ENCODE measurements at regions not wholly inside any gene's neighbourhood (a gene's known extent, or its start where the extent isn't known, plus 50 kb on each side); places are given as distances from the start of the nearest gene placed in this dataset.

- intact Hi-C loops (cut with DNase I; ENCODE audit: low total_unique reads) = no loop called here
- TF ChIP-seq CTCF (IDR thresholded peaks at IDR 0.05) = no peak
- no peak for TF ChIP-seq POLR2A (IDR thresholded peaks at IDR 0.05)
- H3K27ac ChIP-seq = no peak overlapping the region
- H3K4me3 ChIP-seq = no peak overlapping the region
- H3K27me3 ChIP-seq = no peaks in the 10 kb centered on the region
- peaks cover 6% of the 10 kb centered on the region for H3K4me1 ChIP-seq
- WGBS, 2 donors = 93% methylated on average over 13 of the region's 13 CpGs
- H3K36me3 ChIP-seq (ENCODE audit: low read depth, missing control alignments) = no peaks in the 10 kb centered on the region
- H3K9me3 ChIP-seq = no peaks in the 10 kb centered on the region
- DNase-seq = no peak
These were observed 55.9 kb upstream of the RNU6ATAC start for GRCh38 chr9:134220311-134220710.

GRCh38 chr9:134221273-134222017, 57.1 kb upstream of the RNU6ATAC start:
- Histone ChIP-seq H3K4me1 (no peaks in the 10 kb centered on the region), H3K27ac (no peak overlapping the region), H3K36me3 (ENCODE audit: low read depth, missing control alignments) (no peaks in the 10 kb centered on the region), H3K4me3 (no peak overlapping the region), H3K27me3 (no peaks in the 10 kb centered on the region), H3K9me3 (no peaks in the 10 kb centered on the region)
- intact Hi-C loops (cut with DNase I; ENCODE audit: low total_unique reads) = no loop called here
- 90 to 91% methylated on average over 23 of the region's 23 CpGs for WGBS, 2 donors
- TF ChIP-seq CTCF (IDR thresholded peaks at IDR 0.05) (no peak), POLR2A (IDR thresholded peaks at IDR 0.05) (no peak)
- no peak for DNase-seq

GRCh38 chr9:134222018-134222573, 57.7 kb upstream of the RNU6ATAC start:
- Histone ChIP-seq H3K4me3 (no peak overlapping the region), H3K36me3 (ENCODE audit: low read depth, missing control alignments) (no peaks in the 10 kb centered on the region), H3K4me1 (no peaks in the 10 kb centered on the region), H3K9me3 (no peaks in the 10 kb centered on the region), H3K27ac (no peak overlapping the region), H3K27me3 (no peaks in the 10 kb centered on the region)
- DNase-seq = no peak
- no peak for TF ChIP-seq POLR2A (IDR thresholded peaks at IDR 0.05)
- no peak for TF ChIP-seq CTCF (IDR thresholded peaks at IDR 0.05)
- WGBS, 2 donors = 85 to 89% methylated on average over 11 to 12 of the region's 12 CpGs
- intact Hi-C loops (cut with DNase I; ENCODE audit: low total_unique reads) = no loop called here

- DNase-seq = no peak
- intact Hi-C loops (cut with DNase I; ENCODE audit: low total_unique reads) = no loop called here
- 80 to 86% methylated on average over 8 to 11 of the region's 11 CpGs for WGBS, 2 donors
- no peaks in the 10 kb centered on the region for H3K36me3 ChIP-seq (ENCODE audit: low read depth, missing control alignments)
- no peak for TF ChIP-seq CTCF (IDR thresholded peaks at IDR 0.05)
- TF ChIP-seq POLR2A (IDR thresholded peaks at IDR 0.05) = no peak
- no peaks in the 10 kb centered on the region for H3K27me3 ChIP-seq
- no peak overlapping the region for H3K27ac ChIP-seq
- H3K9me3 ChIP-seq = no peaks in the 10 kb centered on the region
- no peaks in the 10 kb centered on the region for H3K4me1 ChIP-seq
- no peak overlapping the region for H3K4me3 ChIP-seq
These were observed 58.7 kb upstream of the RNU6ATAC start for GRCh38 chr9:134223091-134223490.

Data from testis (tissue), 2 donors.